ENCODE measurements at regions not wholly inside any gene's neighbourhood (a gene's known extent, or its start where the extent isn't known, plus 50 kb on each side); places are given as distances from the start of the nearest gene placed in this dataset.
"Not testable (repeated sequence)": the region's sequence is repeated elsewhere in the genome, so short reads cannot be mapped to it uniquely, and the experiment has no call there.

DNA sequence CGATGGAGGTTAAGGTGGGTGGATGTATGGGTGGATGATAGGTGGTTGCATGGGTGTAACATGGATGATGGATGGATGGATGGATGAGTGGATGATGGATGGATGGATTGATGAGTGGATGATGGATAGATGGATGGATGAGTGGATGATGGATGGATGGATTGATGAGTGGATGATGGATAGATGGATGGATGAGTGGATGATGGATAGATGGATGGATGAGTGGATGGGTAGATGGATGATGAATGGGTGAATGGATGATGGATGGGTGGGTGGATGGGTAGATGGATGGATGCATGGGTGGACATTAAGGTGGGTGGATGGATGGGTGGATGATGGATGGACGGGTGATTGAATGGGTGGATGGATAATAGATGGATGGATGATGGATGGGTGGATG lies 136.5 kb upstream of the FOXD4L5 start:
- not testable (repeated sequence) for ATAC-seq, DNase-seq

DNA sequence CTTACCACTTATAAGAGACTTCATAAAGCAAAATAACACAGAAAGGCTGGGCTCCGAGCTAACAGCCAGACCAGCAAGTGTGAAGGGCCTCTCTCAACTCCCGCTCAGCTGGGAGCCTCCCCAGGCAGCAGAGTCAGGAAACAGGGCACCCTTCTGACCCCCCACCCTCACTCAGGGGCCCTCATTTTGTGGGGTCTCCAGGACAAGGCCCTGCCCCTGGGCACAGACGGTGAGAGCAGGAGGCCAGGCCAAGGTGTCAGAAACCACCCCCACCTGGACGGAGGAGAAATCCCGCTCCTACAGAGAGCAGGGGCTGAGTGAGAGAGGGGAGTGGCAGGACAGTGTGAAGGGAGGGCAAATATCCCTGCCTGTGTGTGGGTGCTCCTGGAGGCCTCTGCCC lies 135.8 kb upstream of the FOXD4L5 start:
- no peak for DNase-seq
- no peak for ATAC-seq

GRCh38 chr9:65418966-65419365 lies 134.0 kb upstream of the FOXD4L5 start:
- ATAC-seq: not testable (repeated sequence)

DNA sequence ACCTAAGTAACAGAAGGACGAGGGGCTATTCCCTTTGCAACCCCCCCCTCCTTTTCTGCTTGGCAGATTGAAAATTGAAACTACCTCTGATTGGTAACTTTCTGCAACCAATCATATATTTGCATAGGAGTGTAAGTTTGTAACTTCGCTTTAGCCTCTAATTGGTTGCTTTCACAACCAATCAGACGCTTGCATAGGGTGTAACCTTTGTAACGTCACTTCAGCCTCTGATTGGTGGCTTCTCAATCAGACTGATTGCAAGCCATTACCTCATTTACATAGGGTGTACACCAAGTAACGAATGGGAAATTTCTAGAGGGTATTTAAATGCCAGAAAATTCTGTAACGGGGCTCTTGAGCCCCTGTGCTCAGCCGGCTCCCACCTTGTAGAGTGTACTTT lies 131.9 kb upstream of the FOXD4L5 start:
- not testable (repeated sequence) for DNase-seq

More at GRCh38 chr9:65418966-65419365, 134.0 kb upstream of the FOXD4L5 start:
- DNase-seq: not testable (repeated sequence)

DNA sequence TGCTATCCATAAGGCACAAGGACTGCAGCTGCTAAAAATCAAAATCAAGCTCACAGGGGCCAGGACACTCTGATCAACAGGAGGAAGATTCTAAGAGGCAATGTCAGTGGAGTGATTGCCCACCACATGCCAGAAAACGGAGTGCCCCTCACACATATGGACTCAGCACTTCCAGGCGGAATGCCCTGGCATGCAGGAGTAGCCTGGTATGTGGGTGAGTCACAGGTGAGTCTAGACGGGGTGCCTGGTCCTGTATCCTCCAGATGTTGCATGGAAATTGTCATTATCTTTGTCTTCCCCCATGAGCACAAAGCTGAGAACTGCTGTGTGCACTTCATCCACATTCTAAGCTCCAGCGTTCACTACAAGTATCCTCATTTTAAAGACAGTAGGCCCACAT lies 129.2 kb upstream of the FOXD4L5 start:
- ATAC-seq, DNase-seq: not testable (repeated sequence)

More for the DNA sequence above, 131.9 kb upstream of the FOXD4L5 start:
- not testable (repeated sequence) for ATAC-seq

DNA sequence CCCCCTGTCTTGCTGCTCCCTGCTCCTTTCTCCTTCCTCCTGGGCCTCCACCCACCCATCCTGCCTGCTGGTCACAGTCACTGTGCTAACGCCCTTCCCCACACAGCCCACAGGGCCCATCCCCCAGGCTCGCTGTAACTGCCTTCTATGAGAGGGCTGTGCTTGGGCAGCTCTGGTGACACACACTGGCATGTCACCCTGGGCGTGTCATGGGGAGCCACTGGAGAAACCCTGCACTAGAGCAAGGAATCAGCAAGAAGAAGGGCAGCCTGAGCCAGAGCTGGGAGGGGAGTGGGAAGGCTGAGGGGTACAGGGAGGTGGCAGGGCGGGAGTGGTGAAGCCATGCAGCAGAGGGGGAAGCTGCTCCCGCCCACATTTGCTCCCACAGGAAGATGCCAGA lies 128.4 kb upstream of the FOXD4L5 start:
- DNase-seq, ATAC-seq: not testable (repeated sequence)

GRCh38 chr9:65411901-65412300 lies 126.9 kb upstream of the FOXD4L5 start:
- DNase-seq (no peak), ATAC-seq (no peak)

- ATAC-seq (no peak), DNase-seq (no peak)
Observed at GRCh38 chr9:65411336-65411735, 126.3 kb upstream of the FOXD4L5 start.

GRCh38 chr9:65410926-65411325 lies 125.9 kb upstream of the FOXD4L5 start:
- DNase-seq: no peak
- ATAC-seq: no peak

GRCh38 chr9:65409471-65409980 lies 124.5 kb upstream of the FOXD4L5 start:
- DNase-seq: no peak
- no peak for ATAC-seq

- ATAC-seq: not testable (repeated sequence)
Observed at GRCh38 chr9:65408806-65409205, 123.8 kb upstream of the FOXD4L5 start.

GRCh38 chr9:65406625-65407024 lies 121.6 kb upstream of the FOXD4L5 start:
- ATAC-seq: not testable (repeated sequence)

More at GRCh38 chr9:65408806-65409205, 123.8 kb upstream of the FOXD4L5 start:
- not testable (repeated sequence) for DNase-seq

GRCh38 chr9:65405766-65406165 lies 120.8 kb upstream of the FOXD4L5 start:
- not testable (repeated sequence) for DNase-seq, ATAC-seq

More at GRCh38 chr9:65406625-65407024, 121.6 kb upstream of the FOXD4L5 start:
- not testable (repeated sequence) for DNase-seq

- DNase-seq (no peak), ATAC-seq (no peak)
Observed at GRCh38 chr9:65405253-65405652, 120.2 kb upstream of the FOXD4L5 start.

- ATAC-seq: no peak
- no peak for DNase-seq
Observed at GRCh38 chr9:65404232-65405006, 119.4 kb upstream of the FOXD4L5 start.

GRCh38 chr9:65403721-65404120 lies 118.7 kb upstream of the FOXD4L5 start:
- no peak for ATAC-seq

DNA sequence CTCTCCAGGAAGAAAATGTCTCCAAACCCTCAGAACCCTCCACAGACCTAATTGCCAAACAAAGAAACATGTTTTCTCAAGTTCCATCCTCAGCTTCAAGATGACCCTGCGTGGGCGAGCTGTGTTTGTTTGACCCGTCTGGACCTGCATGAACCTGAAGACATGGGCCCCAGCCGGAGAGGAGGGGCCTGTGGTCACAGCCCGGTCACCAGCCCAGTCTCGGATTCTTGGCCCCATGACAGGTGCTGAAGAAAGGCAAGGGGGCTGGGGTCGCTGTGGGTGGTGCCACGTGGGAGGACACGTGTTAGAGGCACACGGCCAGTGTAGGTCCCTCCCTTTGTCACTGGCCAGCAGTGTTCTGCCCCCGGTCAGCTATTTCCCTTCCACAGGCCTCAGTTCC lies 118.1 kb upstream of the FOXD4L5 start:
- not testable (repeated sequence) for ATAC-seq, DNase-seq

More at GRCh38 chr9:65403721-65404120, 118.7 kb upstream of the FOXD4L5 start:
- DNase-seq: no peak

- ATAC-seq, DNase-seq: not testable (repeated sequence)
Observed at GRCh38 chr9:65402206-65402870, 117.3 kb upstream of the FOXD4L5 start.

DNA sequence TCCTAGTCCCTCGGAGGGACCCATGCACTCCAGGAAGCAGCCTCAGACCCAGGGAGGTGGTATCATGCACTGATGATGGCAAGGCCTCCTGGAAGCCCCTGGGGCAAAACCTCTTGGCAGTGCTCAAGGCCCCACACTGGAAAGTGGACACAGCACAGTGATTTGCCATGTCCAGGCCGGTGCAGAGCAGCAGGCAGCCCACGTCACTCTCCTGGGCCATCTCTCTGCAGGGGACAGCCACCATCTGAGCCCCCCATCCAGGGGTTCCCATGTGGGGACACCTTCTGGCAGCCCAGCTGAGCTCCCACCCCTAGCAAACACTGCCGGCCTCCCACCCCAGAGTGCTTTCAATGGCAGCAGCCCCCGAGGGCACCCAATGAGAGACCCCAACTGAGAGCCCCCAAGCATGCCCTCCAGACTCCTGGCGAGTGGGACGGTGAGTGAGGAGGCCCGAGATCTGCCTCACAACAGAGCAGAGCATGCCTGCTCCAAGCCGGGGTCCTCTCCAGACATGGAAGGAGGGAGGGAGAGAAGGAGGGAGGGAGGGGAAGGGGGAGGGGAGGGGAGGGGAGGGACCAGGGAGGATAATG lies 116.5 kb upstream of the FOXD4L5 start:
- not testable (repeated sequence) for DNase-seq, ATAC-seq

DNA sequence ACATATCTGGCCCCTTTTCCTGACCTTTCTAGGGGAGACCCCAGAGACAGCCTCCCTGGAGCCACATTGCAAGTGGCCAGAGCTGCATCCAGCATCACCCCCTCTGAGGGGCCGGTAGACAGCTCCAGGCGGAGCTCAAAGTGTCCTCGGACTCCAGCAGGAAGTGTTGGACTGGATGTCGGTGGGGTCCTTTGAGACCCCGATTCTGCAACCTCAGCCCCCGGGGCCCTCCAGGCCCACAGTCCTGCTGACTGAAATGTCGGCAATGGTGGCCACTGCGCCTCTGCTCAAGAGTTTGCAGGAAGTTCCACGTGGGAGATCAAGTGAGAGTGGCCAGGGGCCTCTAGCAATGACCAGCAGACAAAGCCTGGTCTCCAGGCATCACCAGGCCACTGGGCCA lies 115.9 kb upstream of the FOXD4L5 start:
- ATAC-seq: no peak
- DNase-seq: no peak

DNA sequence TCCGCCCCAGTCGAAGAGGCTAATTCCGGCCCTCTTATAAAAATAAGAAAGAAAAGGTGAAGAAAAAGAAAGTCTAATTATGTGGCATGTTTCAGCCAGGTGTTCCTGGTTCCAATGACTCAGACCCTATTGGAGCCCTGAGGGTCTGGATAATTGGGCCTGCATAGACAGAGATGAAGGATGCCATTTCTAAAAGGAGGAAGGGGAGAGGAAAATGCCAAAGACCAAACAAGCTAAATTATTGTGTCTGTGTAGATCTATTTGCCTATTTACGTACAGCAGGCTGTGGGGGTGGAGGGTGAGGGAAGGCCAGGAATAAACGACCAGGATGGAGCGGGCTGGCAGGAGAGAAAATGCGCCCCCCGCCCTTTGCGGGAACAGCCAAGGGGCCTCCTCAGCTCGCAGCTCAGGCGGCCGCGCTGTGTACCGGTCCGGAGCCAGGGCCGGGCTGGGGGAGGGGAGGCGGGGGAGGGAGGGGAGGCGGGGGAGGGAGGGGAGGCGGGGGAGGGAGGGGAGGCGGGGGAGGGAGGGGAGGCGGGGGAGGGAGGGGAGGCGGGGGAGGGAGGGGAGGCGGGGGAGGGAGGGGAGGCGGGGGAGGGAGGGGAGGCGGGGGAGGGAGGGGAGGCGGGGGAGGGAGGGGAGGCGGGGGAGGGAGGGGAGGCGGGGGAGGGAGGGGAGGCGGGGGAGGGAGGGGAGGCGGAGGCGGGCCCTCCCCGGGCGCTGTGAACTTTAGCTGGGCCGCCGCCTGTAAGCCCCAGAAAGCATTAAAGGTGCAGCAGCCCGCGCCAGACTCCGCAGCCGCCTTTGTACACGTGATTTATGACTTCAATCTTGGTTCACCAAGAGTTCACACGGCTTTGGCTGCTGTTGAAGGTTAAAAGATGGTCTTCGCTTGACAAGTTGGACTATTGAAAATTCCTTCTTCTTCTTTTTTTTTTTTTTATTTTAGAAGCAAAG lies 113.0 kb upstream of the FOXD4L5 start:
- ATAC-seq: not testable (repeated sequence)

More for the DNA sequence above, 113.0 kb upstream of the FOXD4L5 start:
- DNase-seq: not testable (repeated sequence)
